HG03460 (cell line): ENCODE measurements at regions not wholly inside any gene's neighbourhood (a gene's known extent, or its start where the extent isn't known, plus 50 kb on each side); places are given as distances from the start of the nearest gene placed in this dataset.

Experiments
- ATAC-seq: cut with Tn5 transposase; IDR thresholded peaks from one replicate; pipeline ENCODE4 v1.9.1; 2021; ENCODE audit not compliant: unreplicated experiment

DNA sequence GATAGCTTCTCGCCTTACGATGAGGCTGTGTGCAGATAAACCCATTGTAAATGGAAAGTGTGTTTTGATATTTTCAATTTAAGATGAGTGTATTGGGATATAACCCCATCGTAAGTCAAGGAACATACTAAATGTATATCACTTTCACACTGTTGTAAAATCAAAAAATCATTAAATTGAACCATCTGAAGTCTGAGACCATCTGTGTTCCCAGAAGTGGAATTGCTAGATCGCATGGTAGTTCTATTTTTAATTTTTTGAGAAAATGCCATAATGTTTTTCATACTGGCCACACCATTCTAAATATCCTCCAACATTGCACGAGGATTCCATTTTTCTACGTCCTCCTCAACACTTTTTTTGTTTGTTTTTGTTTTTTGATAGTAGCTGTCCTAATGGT is 209.1 kb upstream of the MTPN start:
- no peak for ATAC-seq

DNA sequence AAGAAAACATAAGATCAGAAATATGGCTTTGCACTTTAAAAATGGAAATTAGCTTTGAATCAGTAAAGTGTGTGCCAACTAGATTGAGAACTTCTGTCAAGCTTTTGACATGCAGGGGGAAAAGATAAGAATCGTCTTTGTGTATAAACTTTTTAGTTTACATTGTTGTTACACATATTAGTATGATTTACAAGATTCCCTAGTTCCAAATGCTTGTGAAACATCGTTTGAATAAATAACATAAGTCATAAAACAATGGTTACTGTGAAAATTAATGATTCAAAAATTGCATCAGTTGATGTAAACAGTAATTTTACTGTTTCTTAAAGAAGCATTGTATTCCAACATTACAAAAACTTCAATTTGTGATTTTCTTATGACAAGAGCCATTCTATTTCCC is 207.6 kb upstream of the MTPN start:
- no peak for ATAC-seq

DNA sequence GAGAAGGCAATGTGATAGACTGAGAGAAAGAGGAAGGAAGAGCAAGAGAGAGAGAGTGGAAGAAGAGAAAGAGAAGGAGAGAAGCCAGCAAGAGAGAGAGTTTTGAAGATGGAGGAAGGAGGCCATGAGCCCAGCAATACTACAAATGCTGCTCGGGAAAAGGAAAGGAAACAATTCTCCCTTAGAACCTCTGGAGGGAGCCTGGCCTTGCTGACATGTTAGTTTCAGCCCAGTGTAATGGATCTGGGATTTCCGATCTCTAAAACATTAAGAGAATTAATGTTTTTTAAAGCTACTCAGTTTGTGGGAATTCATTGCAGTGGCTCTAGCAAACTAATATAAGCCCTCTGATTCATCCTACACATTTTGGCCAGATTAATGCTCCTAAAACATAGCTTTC is 206.8 kb upstream of the MTPN start:
- ATAC-seq = no peak

DNA sequence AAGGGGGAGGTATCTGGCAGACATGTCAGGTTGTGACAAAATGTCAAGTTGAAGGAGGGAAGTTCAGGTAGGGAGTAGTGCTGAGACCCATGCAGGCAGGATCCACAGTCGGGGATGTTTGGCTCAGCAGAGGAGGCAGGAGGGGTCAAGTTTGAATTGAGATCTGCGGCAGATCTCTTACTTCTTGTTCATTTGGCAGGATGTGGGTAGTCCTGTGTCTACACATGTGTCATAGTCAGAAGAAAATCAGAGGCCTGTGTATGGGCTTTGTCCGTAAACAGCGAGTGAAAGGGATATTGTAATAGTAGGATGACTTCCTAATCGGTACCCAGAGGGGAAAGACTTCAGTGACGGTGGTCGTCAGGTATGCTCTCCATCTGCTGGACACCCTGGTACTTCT is 203.8 kb upstream of the MTPN start:
- no peak for ATAC-seq

DNA sequence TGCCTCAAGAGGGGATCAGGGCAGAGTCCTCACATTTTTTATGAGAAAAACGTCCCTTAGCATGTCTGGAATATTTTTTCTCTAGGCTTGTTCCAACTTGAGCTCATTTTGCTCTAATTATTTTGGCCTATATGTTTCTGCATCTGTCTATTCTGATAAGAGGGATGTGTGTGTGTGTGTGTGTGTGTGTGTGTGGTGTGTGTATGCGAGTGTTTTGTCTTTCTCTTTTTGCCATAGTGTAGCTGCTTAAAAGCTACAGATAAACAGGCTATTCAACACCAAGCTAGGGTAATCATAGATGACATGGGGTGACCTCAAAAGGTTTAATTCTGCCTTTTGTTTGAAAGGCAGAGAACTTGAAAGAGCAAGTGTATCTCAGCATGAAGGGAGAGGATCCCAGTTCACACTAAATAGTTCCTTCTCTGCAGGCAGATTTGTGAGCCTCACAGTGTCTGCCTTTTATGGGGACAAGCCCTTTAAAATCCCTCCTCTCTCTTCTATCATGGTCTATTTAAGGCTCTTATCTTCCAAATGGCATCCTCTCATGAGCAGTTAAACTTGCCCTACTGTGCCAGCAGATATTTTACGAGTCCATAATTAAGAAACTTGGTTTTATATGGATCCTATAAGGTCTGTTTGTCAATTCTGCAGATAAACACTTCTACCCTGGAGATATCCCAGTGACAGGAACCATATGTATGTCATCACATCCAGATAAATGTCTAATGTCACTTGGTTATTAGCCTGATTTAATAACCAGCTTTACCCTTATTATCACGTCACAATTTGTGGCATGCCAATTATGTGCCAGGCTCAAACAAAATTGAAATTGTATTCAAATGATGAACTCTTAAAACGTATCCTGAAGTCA is 202.9 kb upstream of the MTPN start:
- ATAC-seq = no peak

DNA sequence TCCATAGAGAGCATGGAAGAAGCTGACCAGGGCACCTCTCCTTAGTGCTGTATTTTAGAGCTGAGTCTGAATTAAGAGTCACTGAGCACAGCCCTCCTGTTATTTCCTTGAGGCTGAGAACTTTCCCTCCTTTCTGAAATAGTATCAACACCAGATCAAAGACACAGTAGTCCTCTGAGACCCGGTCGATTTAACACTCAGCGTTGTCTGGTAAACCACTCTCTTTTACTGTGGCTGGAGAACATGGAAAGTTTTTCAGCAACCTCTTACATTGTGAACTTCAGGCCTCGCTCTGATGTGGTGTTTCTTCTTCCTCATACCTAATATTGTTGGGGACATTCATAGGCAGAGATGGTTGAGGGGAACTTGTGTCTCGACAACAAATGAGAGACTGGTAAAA is 202.0 kb upstream of the MTPN start:
- ATAC-seq = no peak

DNA sequence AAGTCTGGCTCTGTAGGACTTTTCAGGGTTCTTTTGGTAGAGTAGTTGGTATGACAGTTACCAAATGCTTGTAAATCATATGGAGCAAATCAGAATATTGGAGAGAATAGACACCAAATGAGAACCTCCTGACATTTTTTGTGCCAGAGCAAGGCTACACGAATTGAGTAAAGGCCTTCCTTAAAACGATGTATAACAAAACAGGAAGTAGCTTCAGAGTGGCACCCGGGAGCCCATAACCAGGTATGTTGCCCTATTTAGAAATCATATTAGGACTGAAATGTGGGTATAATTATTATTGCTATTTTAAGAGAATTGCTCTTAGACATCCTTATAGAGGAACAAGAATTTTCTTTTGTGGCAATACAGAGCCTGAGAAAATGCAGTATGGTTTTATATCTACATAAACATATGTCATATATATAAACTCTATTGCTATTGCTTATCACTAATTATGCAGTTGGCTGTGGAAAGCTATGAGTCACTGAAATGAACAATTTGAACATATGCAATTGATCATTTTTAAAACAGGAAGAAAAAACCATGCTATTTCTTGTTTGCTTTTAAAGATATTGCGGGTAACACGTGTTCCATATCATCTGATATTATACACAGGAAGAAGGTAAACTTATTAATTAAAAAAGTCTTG is 197.4 kb upstream of the MTPN start:
- no peak for ATAC-seq

DNA sequence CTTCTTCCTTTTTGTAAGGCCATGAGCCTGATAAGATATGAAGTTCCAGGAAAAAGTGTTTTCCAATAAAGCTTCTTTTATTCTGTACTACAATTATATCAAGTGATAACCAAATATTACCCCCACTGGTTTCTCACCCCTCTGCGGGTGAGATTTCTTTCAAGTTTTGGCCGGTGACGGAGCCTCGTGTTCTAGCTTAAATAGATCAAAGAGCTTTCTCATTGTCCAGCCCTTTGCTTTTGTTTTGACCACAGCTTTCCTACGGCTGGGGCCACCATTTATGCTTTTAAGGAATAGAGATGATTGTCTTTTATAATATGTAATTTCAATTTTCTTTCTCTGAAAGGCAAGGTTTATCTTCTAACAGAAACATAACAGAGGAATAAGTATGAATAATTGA is 196.7 kb upstream of the MTPN start:
- ATAC-seq = no peak

DNA sequence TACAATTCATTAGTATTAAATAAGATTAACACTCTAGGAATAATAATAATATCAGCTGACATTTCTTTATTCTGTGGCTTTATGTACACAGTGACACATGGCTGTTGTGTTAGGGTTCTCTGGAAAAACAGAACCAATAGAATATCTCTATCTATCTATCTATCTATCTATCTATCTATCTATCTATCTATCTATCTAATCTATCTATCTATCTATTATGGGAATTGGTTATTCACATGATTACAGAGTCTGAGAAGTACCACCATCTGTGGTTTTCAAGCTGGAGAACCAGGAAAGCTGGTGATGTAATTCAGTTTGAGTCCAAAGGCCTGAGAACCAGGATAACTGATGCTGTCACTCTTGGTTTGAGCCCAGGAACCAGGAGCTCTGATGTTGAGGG is 194.1 kb upstream of the MTPN start:
- no peak for ATAC-seq

DNA sequence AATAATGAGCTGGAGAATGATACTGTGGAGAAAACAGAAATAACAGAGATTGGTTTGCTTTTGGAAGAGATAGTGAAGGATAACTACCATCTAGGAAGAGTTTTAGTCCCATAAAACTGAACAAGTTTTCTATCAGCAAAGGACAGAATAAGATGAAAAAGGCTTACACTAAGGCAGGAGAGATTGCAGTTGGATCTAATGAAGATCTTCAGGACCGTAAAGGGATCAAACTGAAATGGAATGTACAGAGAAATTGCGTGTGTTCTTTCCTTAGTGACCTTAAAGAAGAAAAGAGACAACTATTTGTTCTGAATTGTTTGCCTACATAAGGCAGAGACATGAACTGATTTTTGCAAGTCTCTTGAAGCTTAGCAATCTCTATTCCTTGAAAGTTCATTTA is 191.7 kb upstream of the MTPN start:
- no peak for ATAC-seq

DNA sequence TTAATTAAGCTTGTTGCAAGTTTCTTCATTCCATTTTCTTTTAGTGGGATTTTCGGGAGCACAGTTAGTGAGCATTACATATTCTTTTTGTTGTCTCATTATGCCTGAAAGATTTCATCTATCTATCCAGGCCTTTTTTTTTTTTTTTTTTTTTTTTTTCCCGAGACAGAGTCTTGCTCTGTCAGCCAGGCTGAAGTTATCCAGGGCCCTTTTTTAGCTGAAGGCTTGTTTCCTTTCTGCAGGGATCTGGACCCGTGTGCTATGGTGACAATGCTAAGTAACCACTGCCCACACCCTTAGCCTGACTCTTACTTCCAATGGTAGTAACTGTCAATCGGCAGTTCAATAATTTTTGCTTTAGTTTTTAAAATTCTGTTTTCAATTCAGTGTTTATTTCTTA is 190.8 kb upstream of the MTPN start:
- no peak for ATAC-seq

DNA sequence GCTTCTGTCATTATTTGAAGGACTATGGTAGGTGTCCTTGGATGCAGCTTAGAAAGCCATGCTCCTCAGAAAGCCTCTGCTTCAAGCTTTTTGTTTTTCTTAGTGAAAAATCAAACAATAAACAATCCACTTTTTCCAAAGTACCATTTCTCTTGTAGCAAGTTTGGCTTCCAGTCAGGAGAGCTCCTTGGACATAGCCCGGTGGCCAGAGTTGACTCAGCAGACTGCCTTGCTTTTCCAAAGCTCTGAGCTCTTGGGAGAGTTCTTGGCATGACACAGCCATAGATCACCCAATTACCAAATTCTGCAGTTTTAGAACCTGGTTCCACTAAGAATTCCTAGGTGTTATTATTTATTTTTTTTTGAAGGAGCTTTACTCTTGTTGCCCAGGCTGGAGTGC is 189.4 kb upstream of the MTPN start:
- ATAC-seq = no peak

DNA sequence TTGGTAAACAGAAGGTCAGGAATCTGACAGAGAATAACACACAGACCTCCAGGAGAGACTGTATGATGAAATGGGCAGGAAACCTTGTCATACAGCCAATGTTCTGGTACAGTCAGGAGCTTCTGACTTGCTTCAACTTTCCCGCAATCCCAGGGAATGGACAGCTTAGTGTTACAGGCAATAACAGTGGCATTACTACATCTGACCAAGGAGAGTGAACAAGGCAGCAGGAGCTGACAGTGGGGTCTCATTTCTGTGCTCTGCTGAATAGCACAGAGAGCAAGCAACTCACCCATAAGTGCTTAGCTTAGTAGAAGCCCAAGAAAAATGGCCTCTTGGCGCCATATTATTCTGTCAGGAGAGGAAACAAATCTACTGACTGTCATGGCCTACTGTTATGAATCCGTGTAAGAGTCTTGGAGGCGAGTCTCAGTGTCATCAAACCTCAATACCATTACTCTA is 186.2 kb upstream of the MTPN start:
- ATAC-seq = no peak

DNA sequence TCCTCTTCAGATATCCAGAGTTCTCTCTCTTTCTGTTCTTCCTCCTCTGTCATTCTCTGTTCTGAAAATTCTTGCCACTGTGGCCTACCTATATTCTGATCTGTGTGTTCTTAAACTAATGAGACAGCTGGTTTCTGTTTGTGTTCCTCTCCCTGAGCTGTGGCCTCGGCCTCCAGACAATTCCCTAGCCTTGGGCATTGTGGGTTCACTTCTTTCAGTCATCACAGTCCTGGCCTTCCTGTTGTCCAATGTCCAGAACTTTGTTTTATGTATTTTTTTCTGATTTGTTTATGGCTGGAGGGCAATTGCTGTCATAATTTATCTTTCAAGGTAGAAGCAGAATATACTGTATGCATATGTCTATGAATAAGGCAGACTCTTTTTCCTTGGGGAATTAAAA is 173.2 kb upstream of the MTPN start:
- no peak for ATAC-seq

DNA sequence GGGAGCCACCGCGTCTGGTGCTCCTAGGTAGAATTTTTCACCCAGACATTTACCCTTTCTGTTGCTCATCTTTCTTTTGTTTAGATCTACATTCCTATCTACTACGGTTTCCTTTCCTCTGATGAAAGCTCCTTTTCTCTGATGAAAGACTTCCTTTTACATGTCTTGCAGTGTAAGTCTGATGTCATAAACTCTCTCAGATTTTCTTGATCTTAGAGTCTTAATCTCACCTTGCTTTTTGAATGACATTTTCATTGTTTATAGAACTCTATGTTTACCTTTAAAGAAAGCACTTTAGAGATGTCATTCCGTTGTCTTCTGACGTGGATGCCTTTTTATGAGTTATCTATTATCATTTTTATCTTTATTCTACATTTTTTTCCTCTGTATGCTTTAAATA is 171.8 kb upstream of the MTPN start:
- no peak for ATAC-seq

DNA sequence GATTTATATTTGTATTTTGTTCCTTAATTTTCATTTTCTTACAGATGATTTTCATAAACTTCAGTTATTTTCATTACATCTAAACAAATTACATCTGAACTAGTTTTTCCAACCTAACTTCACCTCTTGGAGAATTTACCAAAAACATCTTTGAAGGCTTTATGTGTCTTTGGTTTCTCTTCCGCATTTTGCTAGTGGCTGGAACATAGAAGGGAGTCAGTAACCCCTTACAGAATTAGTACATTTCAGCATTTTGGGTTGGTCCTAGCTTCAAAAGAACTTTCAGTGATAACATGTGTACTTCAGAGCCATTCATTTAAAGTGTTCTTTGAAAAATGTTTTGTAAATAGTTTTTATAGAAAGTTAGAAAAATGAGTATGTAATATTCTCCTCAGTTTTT is 169.8 kb upstream of the MTPN start:
- ATAC-seq = no peak

DNA sequence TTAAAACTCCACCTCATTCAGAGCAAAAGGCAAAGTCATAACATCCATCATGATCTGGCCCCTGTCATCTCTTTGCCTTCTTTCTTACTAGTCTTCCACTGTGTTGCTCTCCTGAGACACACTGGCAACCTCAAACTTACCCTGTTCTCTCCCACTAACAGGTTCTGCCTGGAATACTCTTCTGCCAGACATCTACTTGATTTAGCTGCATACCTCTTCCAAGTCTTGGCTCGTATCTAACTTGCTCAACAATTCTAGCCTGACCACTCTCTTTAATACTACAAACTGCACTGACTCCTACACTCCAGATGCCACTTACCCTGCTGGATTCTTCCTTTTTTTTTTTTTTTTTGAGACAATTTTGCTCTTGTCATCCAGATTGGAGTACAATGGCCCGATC is 167.0 kb upstream of the MTPN start:
- no peak for ATAC-seq

DNA sequence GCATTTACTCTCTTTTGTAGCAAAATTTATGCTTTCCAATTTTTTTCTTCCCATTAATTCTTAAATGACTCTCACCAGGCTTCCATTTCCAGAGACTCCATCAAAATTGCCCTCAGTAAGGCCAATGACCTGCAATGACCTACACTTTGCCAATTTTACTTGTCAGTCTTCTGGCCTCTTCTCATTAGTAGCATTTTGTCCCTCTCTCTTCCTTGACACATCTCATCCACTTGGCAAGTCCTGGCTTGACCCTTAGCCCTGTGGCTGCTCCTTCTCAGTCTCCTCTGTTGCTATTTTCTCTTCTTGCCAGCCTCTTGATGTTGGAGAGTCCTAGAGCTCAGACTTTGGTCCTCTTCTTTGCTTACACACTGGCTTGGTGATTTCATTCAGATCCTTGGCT is 166.1 kb upstream of the MTPN start:
- no peak for ATAC-seq

DNA sequence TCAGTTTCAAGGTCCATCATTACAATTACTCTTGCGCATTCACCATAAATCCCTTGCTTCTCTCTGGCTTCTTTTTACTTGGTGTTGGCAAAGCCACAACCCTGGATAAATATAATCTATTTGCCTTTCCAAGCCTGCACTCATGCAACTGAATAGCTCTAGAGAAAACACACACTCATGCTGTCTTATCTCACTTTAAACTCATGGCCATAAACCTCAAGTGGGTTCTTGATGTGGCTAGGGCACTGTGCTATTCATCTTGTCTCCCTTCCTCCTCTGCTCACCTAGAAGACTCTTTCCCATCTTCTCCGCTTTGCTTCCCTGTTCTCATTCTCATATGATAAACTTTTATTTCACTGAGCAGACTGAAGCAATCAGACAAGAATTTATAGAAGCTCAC is 165.4 kb upstream of the MTPN start:
- no peak for ATAC-seq

DNA sequence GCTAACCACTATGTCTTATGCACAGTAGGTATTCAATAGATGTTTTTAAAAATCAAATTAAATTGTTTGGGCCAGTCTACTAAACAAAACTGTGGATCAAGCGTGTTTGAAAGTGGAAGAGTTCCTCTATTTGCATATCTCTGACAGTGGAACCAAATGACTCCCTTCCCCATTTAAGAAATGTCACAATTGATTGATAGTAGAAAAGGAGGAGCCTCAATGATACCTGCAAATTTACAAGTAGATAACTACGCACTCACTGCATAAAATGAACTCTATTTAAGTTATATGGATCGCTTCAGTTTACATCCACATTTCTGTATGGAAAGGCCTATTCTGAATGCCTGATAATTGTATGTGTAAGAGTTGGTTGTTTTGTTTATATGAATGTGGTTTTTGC is 163.3 kb upstream of the MTPN start:
- ATAC-seq = no peak

DNA sequence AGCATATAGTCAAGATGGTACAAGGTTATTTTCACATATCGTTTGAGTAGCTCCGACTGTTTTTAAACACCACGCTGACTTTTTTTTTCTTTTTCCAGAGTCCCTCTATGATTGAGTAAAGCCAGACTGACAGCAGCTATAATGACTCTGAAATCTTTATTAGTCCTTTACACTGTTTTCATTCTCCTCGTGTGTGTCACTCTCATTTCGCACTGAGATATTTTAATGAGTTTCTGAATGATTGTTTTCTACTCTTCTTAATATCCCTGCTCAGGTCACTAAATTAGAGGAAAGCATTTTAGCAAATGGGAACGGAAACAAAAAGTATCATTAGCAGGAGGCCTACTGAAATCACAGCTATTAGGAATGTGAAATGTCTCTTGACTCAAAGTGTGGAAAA is 162.3 kb upstream of the MTPN start:
- ATAC-seq = no peak

DNA sequence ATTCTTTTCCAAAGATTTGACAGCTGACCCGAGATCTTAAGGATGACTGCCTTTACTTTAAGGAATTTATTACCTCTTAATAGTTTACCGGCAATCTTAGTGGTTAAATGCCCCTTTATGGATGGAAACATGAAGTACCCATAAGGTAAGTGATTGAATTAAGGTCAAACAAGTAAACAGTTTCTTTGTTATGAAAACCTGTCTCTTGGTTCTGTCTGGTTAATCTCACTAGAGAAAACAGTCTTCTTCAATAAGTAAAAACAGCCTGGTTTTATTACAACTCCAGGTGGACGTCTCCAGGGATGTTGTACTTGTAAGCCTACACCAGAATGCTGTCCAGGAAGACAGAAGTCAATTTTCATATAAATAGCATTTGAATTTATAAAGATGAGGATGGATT is 161.8 kb upstream of the MTPN start:
- ATAC-seq = no peak
